PFSK-1 (cell line): ENCODE measurements at regions not wholly inside any gene's neighbourhood (a gene's known extent, or its start where the extent isn't known, plus 50 kb on each side); places are given as distances from the start of the nearest gene placed in this dataset.

Experiments
- FOXP2 ChIP-seq: optimal IDR thresholded peaks from 2 replicates; pipeline ENCODE3; 2011; ENCODE audit warnings: borderline replicate concordance, control low read depth, inconsistent platforms; ENCODE audit not compliant: insufficient read depth; ENCODE audit errors: extremely low read length, extremely low read depth
- POLR2AphosphoS5 ChIP-seq: IDR thresholded peaks from 2 replicates; pipeline ENCODE4 v1.6.1; 2012; ENCODE audit warnings: low read depth, mild to moderate bottlenecking, control low read depth, low read length, moderate library complexity
- REST ChIP-seq, 2 experiments: IDR thresholded peaks; 2 replicates each; pipeline versions ENCODE4 v1.6.1 to v1.8.0; 2011 to 2012; ENCODE audit warnings: low read depth in 2 of 2, low read length in 2 of 2, control low read depth in 1 of 2, inconsistent platforms in 1 of 2, mild to moderate bottlenecking in 1 of 2, moderate library complexity in 1 of 2; ENCODE audit not compliant: insufficient read depth in 1 of 2
- SIN3A ChIP-seq: IDR thresholded peaks from 2 replicates; pipeline ENCODE4 v1.6.1; 2012; ENCODE audit warnings: mild to moderate bottlenecking, low read length, moderate library complexity, borderline replicate concordance; ENCODE audit not compliant: insufficient read depth
- TAF1 ChIP-seq: IDR thresholded peaks from 2 replicates; pipeline ENCODE4 v1.6.1; 2012; ENCODE audit warnings: low read length, control low read depth, borderline replicate concordance; ENCODE audit not compliant: insufficient read depth

GRCh38 chr15:58276924-58277323 is 138.7 kb downstream of the AQP9 start:
- TF ChIP-seq SIN3A (no peak), TAF1 (no peak), REST (IDR thresholded peaks at IDR 0.05; ENCODE audit: insufficient read depth in 1 of 2, low read depth in 2 of 2, low read length in 2 of 2) (no peak), FOXP2 (no peak)

GRCh38 chr15:58277333-58277732 is 139.2 kb downstream of the AQP9 start:
- TF ChIP-seq REST (IDR thresholded peaks at IDR 0.05; ENCODE audit: insufficient read depth in 1 of 2, low read depth in 2 of 2, low read length in 2 of 2) (no peak), FOXP2 (no peak), POLR2AphosphoS5 (no peak), TAF1 (no peak), SIN3A (no peak)

GRCh38 chr15:58279106-58279505 is 140.9 kb downstream of the AQP9 start:
- TF ChIP-seq FOXP2 (no peak), POLR2AphosphoS5 (no peak), REST (IDR thresholded peaks at IDR 0.05; ENCODE audit: insufficient read depth in 1 of 2, low read depth in 2 of 2, low read length in 2 of 2) (no peak), TAF1 (no peak), SIN3A (no peak)

GRCh38 chr15:58279654-58280053 is 141.5 kb downstream of the AQP9 start:
- TF ChIP-seq TAF1, result no peak
- no peak for TF ChIP-seq FOXP2
- TF ChIP-seq SIN3A, result no peak
- TF ChIP-seq REST (IDR thresholded peaks at IDR 0.05; ENCODE audit: insufficient read depth in 1 of 2, low read depth in 2 of 2, low read length in 2 of 2), result no peak
- TF ChIP-seq POLR2AphosphoS5, result no peak
